Stromal cell of bone marrow (primary cell): ENCODE measurements at regions not wholly inside any gene's neighbourhood (a gene's known extent, or its start where the extent isn't known, plus 50 kb on each side); places are given as distances from the start of the nearest gene placed in this dataset.

ENCODE experiments used
- DNase-seq: peaks from one replicate; pipeline ENCODE4 v3.0.0-alpha.2; 2012; ENCODE audit warnings: low read depth

DNA sequence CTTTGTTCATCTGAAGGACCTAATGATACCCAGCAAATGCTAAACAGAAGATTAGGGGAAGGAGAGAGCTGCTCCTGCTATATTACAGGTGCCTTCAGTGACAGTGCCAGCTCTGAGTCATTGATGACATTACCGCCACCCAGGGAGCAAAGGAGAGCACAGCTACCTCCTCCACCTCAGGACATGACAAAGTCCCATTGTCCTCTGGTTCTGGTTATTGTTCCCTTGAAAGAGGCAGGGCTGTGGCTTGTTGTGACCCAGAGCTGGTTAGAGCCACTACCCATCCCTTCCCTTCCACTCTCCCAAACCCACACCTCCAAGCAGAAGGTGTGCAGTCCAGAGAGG is 363.5 kb upstream of the DUSP10 start:
- DNase-seq = no peak

DNA sequence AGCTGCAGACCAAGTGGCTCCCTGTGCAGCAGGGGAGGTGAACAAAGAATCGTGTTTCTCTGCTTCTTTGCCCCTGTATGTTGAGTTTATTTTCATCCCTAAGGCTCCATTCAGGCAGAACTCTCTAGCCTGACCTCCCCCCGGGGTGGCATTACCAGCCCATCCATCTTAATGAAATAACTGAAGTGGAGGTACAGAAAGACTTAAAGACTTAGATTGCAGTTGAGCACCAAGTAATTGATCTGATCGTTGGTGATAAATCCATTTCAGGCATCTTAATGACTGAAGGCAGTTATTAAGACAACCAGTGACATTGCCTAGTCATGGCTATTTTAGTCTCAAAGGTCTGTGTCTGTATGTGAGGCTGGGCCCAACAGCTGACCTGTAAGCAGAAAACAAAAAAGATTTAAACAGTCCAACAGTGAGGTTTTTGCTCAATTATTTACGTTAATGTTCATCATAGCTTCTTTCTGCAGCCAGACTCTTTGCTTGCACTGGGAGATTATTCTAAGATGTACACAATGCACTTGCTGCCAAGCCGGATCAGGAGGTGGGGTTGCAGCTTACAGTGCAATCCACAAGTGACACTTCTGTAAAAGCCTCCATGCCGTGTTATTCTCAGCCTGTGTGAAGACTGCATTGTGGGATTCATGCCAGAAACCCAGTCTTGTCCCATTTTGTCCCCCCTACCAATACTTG is 363.0 kb upstream of the DUSP10 start:
- DNase-seq = no peak

DNA sequence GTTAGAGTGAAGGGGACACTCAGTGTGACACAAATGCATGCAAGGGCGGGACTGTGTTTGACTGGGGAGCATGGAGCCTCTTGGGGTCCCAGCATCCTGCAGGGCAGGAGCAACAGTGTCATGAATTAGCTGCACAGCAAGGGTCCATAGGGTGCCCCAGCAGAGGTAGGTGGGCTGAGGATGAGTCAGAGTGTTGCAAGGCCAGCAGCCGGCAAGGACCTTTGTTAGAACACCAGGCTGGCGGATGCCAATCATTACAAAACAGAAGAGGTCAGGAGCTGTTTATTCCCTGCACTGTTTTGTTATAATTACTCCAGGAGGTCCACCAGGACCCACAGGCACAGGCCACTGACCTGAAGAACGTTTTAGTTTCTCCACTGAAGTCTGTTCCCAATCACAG is 362.2 kb upstream of the DUSP10 start:
- no peak for DNase-seq

DNA sequence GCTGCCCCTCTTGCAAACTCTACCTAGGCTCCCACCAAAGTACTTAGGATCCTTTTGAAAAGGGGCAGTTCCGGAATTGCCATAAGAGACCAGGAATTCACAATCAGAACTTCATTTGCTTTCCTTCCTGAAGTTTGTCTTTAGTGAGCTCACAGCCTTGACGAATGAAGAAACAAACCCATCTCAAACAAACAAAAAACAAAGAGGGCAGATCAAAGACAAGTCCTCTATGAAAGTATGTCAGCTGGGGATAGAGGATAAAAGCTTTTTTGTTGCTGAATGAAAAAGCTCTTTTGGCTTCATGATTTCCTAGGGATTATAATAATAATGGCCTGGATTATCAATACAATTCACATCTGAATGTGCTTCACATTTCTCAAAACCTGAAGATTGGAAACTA is 357.9 kb upstream of the DUSP10 start:
- no peak for DNase-seq

DNA sequence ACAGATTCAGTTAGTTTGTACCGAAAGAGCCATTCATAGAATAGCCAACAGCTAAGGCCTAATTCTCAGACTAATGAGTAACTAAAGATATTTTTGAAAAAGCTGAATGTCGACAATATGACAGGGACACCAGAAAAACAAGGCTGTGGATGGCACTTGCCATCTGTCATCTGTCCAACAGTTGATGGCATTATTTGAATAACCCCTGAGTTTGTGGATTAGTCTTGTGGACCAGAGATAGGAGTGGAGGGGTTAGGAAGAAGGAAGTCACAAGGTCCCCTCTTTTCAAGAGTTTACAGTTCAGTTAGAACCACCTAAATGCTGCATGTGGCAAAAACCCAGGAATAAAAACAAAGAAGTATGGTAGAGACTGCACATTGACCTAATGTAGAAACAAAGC is 356.5 kb upstream of the DUSP10 start:
- DNase-seq = no peak

DNA sequence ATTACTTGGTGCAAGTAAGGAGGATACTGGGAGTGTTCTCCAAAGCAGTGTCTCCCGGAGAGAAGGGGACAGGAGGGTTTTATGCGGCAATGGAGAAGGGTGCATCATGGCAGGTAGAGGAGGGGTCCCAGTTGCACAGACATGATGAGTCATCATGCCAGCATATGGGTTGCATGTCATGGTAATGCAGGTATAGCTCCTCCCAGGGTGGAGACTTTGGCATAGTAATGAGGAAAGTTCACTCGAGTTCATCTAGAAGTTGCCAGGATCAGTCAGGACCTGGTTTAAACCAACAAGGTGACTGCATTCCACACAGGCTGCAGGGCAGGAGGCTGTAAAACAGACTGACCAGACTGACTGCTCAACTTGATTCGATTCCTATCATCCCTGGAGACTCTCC is 355.7 kb upstream of the DUSP10 start:
- no peak for DNase-seq

DNA sequence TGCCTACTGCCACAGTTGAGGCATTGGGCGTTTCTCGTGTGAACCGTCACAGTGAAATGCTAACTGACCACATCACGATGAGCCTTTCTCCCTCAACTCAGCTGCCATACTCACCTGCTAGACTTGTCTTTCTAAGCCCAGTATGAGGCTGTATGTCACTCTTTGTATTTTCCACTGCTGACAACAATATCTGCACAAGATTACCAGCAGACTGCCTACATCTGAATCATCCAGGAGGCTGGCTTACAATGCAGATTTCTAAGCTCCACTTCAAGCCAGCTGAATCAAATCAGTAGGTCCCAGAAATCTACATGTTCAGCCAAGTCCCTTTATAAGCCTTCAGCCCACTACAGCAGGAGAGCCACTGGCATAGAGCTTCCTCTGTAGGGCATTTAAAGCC is 355.0 kb upstream of the DUSP10 start:
- DNase-seq = no peak

DNA sequence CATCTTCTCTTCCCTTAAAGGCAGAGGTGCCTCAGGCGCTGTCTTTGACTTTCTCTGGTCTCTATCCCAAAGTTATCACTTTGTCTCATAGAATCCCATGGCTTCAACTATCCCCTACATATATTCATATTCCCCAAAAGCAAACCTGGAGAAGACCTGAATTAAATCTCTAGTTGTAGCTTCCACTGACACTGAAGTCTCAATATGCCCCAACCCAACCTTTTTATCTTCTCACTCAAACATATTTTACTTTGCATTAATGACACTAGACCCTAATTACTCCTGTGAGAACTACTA is 354.5 kb upstream of the DUSP10 start:
- no peak for DNase-seq

DNA sequence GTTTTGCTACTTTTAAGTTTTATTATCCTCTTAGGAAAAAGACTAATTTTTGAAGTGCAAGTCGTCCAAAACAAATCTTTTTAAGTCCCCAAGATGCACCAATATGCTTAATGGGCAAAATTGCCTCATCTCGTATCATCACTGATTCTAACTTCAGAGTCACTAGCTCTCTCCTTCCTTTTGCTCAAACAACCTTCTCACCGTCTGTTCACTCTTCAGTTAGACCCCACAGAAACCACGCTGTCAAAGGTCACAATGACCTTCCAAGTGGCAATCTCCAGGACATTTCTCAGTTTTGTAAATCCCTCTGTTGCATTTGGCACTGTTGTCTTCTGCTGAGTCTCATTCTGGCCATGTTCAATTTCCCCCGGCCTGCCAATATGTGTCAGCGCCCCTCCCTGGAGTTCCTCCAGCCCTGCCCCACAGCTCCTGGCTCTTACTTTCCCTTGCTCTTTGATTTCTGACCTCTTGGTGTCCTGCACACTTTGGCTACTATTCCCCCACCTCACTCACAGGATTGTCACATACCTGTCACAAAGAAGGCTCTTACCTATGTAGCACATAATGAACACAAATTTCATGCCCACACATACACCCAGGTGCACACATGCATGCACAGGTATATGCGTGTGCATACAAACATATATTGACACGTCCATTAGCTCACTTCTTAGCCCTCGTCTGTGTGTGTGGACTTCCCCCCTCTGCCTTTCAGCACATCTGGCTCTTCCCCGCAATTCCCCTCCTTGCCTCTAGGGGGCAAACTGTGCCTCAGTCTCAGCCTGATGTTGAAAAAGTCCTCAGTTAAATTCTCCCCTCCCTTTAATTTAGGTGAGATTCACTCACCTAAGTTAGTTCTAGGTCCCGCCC is 354.0 kb upstream of the DUSP10 start:
- no peak for DNase-seq

DNA sequence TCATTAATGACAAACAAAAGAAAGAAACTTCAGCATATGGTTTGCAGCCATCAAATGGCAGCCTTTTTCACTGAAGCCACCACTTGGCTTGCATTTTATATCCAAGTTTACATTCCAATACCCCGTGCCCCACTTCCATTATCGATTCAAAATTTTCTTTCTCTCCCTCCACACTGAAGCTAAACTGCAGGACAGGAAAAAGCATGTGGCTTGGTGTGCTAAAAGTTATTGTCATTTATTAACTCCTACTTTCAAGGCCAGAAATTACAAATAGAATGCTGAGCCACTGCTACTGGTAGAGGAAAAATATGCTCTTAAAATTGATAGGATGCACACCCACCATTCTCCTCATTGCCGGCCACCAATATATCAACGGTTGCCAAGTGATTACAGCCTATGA is 351.6 kb upstream of the DUSP10 start:
- DNase-seq = no peak

DNA sequence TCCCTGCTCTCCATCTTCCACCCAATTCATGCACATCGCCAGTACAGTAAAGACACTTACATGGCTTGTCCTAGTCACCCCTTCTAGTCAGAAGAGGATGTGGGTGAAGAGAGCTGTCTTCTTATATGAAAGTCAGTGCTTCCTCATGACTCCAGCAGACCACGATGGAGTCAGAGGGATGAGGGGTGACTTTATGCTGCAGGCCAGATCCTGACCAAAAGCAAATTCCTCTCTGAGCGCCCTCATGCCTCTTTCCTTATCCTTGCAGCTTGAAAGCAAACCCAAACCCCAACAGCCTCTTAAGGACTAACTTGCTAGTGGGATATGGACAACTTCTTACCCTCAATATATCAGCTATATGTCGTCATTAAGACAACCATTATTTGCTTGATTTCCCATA is 348.2 kb upstream of the DUSP10 start:
- no peak for DNase-seq

DNA sequence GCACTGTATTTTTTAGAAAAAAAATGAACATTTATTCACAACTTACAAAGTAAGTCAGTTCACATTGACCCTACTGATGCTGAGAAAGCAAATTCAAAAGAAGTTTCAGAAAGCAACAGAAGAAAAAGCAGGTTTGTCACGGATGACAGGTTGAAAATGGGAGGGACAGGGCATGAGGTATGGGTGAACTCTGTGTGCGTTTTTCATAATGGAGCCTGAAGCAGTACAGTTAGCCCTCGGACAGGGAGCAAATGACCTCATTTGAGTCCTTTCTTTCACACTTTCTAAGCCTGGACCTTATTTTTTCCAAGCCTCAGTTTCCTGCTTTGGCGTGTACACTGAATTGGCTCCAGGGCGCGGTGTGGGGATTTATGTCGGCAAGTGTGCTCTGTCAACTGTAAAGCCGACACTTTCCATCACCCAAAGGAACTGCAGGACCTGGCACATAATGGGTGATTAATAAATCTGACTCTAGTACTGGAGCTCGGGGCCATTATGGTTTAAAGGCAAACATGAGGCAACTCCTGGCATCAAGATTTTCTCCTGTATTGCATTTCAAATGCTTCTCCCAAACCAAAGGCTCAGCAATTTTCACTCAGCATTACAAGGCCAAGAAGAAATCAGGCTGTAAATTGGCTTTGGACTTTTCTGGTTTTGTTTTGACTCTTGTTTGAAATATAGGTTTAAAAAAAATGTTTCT is 345.5 kb upstream of the DUSP10 start:
- DNase-seq = no peak

DNA sequence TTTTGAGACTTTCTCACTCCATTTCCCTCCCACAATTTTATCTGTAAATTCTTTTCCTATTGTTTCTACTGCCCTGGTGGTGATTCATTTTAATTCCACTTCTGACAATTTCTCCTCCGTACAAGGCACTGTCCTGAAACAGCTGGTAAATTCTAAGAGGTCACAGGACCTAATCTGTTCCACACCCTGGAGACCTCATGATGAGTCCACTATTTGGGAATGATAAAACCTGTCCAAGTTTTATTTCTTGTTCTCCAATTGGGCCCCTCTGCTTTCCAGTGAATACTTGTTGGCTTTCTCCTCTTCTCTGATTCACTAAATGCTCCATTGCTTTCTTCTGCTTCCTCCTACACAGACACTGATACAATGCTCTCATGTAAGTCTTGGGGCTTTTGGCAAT is 343.1 kb upstream of the DUSP10 start:
- DNase-seq = peak; percentile 76

DNA sequence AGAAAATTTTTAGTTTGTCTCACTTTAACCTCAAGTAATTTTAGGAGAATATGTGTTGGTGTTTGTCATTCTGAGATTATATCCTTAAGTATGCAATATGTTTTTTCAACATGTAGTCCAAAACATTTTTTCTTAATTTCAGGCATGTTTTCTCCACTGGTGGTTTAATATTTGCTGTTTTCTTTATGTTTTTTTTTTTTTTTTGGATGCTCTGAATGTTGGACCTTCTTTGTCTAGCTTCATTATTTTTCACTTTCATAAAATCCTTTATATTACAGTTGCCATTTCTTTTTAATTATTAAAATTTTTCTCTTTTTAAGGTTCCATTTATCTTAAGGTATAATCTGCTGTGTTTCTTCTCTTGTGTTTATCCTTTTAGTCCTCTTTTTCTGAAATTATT is 342.2 kb upstream of the DUSP10 start:
- no peak for DNase-seq

DNA sequence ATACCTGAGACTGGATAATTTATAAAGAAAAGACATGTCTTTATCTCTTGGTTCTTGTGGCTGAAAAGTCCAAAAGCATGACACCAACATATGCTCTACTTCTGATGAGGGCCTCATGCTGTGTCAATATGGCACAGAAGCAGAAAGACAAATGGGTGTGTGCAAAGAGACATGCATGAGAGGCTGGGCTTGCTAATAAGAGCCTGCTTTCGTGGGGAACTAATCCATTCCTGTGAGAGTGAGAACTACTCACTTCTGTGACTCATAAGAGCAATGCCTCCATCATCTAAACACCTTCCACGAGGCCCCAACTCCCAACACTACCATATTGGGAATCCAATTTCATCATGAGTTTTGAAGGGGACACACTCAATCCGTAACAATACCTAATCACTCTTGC is 340.0 kb upstream of the DUSP10 start:
- DNase-seq = no peak

DNA sequence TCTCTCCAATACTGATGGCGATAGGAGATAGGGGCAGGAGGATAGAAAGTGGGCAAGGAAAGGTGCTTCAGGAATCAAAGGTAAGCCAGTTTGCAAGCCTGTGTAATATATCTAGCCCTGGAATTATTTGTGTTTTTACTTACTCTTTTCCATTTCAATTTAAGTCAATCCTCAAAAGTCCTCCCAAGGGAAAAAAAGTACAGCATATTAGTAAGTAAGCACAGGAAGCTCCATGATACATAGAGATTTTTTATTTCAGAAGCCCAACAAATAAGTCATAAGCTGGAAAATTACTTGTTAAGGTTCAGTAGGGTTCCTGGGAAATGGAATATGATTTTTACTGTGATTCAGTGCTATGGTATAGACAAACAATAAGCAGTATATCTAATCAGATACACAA is 337.7 kb upstream of the DUSP10 start:
- DNase-seq = peak; percentile 63

DNA sequence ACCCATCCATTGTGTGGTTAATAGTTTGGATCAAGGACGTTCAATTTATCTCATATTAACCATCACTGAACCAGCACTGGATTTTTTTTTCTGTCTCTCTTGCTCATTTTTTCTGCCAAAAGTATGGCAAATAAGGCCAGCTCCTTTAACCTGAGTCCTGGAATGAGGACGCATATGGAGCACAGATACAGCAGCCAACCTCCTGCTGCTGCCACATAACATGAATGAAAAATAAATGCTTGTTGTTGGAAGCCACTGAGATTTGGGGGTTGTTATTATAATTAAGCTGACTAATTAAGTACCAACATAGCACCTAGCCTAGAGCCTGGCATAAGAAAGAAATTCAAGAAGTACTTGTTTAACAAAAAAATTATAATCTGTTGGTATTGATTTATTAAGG is 335.3 kb upstream of the DUSP10 start:
- DNase-seq = no peak

DNA sequence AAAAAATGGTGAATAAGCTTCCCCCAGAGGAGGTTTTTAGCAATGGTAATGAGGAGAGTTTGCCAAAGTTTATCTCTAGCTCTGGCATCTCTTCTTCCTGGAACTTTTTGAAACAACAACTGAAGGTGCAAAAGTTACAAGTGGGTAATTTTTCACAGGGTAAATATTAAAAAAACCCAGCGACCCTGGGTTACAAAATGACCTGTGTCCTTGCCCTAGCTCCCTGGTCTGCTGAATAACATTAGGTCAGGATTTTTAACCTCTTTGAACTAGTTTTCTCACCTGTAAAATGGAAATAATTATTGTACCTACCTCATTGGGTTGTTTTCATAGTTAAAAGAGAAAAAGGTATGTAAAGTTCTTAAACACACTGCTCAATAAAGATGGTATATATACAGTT is 332.4 kb upstream of the DUSP10 start:
- DNase-seq = no peak

DNA sequence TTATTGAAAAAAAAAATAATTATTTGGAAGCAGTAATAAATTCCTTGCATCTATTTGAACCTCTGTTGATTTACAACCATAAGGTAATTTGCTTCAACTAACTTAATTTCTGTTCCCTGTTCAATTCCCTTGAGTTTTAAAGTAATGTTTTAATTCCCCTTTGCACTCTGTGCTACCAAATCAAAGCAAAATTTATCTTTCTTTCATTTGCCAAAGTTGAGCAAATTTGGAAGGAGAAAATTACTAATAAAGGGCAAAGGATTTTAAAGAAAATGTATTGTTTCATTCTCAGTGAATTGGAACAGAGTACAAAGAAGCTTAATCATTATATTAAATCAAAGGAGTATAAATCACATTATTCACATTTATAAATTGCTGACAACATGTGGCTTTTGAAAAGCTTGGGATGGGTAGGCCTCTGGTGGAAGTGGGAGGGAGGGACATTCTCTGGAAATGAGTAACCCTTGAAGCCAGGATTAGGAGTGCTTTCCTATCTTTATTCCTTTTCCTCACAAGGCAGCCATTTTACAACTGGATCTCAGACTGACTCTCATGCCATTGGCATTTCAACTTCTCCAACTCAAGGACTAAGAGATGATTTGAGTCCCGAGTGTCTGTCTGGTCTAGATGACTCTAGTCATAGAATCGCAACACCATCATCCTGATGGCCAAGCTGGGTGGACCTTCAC is 331.6 kb upstream of the DUSP10 start:
- DNase-seq = peak; percentile 79

DNA sequence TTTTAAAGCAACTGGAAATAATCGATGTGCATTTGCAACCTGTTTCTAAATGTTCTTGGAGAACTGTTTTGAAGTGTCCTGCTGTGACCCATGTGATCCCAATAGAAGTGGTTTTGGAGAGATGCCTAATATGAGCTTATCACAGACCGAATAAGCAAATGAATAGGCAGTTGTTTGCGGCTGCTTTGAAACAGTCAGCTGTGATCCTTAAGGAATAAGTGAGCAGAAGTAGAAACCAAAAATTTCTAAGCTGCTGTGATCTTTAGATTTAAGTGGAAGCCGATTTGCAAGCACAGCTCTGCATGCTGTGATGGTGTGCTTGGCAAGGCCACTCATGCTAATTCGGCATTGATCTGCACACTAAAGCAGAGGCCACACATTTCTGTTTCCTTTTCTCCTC is 329.5 kb upstream of the DUSP10 start:
- no peak for DNase-seq

DNA sequence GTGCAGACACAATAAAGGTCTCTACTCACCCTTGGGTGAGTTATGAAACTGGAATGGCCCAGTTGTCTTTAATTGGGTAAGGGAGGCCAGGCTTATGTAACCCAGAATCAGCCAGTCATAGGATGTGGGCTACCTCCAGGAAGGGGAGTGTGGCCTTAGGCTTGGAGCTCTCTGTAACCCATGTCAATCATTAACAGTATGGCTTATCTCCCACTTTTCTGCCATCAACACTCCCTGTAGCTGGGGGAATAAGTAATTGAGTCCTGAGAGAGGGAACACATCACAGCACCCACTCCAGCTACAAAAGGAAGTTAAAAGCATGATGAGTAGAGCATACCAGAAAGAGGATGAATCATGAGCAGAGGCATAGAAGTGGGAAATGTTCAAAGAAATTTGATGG is 327.0 kb upstream of the DUSP10 start:
- no peak for DNase-seq

DNA sequence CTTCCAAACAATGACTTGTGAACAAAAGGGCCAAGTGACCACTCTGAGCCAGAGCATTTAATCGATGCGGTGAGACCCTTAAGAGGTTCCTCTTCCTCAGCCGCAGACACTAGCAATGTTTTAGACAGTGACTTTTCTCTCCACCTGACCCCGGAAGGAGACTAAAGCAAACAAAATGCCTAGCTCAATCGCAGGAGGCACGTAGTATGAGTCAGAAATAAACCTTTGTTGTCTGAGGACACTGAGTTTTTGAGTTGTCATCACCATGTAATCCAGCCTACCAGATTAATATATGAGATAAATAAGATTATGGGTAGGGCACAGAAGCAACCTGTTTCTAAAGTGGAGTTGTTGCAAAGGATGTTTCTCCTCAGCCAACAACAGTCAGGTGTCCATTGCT is 326.2 kb upstream of the DUSP10 start:
- DNase-seq = no peak

DNA sequence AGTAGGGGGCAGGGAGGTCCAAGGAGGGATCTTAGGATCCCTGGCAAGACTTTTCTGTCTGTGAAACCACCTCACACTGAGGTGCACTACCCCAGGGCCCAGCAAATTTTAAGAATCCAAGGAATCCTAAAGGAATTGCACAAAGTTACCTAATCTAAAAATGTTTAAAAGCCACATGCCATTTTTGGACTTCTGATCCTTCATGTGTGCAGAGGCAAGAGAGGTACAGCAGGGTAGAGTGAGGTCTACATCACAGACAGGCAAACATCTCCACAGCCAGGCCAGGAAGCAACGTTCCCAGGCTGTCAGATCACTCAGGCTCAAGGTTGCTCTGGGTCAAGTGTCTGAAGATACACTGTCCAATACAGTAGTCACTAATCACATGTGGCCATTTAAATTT is 324.6 kb upstream of the DUSP10 start:
- DNase-seq = no peak
